22Rv1 (cell line): ENCODE measurements at regions not wholly inside any gene's neighbourhood (a gene's known extent, or its start where the extent isn't known, plus 50 kb on each side); places are given as distances from the start of the nearest gene placed in this dataset.

Experiments
- ZFX ChIP-seq: fragments of 450-650 bp; IDR thresholded peaks from 2 replicates; pipeline ENCODE4 v1.6.1; 2017; ENCODE audit warnings: antibody characterized with exemption, borderline replicate concordance
- TF ChIP-seq, protein P1 (sequence below): fragments of 450-650 bp; IDR thresholded peaks from 2 replicates; pipeline ENCODE4 v1.5.1; 2017; ENCODE audit warnings: mild to moderate bottlenecking

DNA sequence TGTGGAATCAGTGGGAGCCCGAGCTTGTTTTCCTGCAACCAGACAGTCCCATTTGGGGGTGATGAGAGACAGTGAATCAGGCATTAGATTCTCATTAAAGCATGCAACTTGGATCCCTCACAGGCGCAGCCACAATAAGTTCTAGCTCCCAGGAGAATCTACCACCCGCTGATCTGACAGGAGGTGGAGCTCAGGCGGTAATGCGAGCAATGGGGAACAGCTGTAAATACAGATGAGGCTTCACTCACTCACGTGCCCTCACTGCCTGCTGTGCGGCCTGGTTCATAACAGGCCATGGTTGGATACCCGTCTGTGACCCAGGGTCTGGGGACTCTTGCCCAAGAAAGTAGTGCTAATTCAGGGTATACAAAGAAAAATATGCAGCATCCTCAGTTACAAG is 144.8 kb upstream of the RGPD4 start:
- TF ChIP-seq, protein P1, sequence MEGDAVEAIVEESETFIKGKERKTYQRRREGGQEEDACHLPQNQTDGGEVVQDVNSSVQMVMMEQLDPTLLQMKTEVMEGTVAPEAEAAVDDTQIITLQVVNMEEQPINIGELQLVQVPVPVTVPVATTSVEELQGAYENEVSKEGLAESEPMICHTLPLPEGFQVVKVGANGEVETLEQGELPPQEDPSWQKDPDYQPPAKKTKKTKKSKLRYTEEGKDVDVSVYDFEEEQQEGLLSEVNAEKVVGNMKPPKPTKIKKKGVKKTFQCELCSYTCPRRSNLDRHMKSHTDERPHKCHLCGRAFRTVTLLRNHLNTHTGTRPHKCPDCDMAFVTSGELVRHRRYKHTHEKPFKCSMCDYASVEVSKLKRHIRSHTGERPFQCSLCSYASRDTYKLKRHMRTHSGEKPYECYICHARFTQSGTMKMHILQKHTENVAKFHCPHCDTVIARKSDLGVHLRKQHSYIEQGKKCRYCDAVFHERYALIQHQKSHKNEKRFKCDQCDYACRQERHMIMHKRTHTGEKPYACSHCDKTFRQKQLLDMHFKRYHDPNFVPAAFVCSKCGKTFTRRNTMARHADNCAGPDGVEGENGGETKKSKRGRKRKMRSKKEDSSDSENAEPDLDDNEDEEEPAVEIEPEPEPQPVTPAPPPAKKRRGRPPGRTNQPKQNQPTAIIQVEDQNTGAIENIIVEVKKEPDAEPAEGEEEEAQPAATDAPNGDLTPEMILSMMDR: no peak
- TF ChIP-seq ZFX: no peak
